Activated naive CD4-positive, alpha-beta T cell treated with anti-CD3 and anti-CD28 coated beads for 36 hours (primary cell): ENCODE measurements at regions not wholly inside any gene's neighbourhood (a gene's known extent, or its start where the extent isn't known, plus 50 kb on each side); places are given as distances from the start of the nearest gene placed in this dataset.
A peak's percentile ranks its signal among the peaks of the same experiment; 100 is the strongest.

Experiments
- CTCF ChIA-PET: fragments of 350-600 bp; sonication (Branson Sonifier 250); formaldehyde crosslinking; loops from one replicate; lab custom pipeline; 2021; ENCODE audit warnings: antibody characterized with exemption; lab: Charles Lee
- DNase-seq: peaks from one replicate; pipeline ENCODE4 v3.0.0-alpha.2; 2020
- H3K27ac Mint-ChIP-seq: one replicate; pipeline ENCODE4 v1.8.0; 2021; ENCODE audit warnings: mild to moderate bottlenecking, mixed read lengths
- H3K27me3 Mint-ChIP-seq: one replicate; pipeline ENCODE4 v1.8.0; 2021; ENCODE audit warnings: low read depth, mixed read lengths
- H3K36me3 Mint-ChIP-seq: one replicate; pipeline ENCODE4 v1.8.0; 2021; ENCODE audit warnings: low read depth, mixed read lengths
- H3K4me1 Mint-ChIP-seq: one replicate; pipeline ENCODE4 v1.8.0; 2021; ENCODE audit warnings: low read depth, mixed read lengths
- H3K4me3 Mint-ChIP-seq: one replicate; pipeline ENCODE4 v1.8.0; 2021; ENCODE audit warnings: mild to moderate bottlenecking, moderate library complexity, mixed read lengths
- H3K9me3 Mint-ChIP-seq: one replicate; pipeline ENCODE4 v1.8.0; 2021; ENCODE audit warnings: mixed read lengths
- intact Hi-C: fragments of 100-400 bp; cut with micrococcal nuclease; formaldehyde crosslinking; loops from one replicate; pipeline ENCODE4 v1.15.1; 2023

GRCh38 chr7:72524037-72524436, 111.9 kb upstream of the CALN1 start:
- CTCF ChIA-PET = no interaction called here
- H3K36me3 Mint-ChIP-seq = no peaks in the 10 kb centered on the region
- no peaks in the 10 kb centered on the region for H3K9me3 Mint-ChIP-seq
- no peaks in the 10 kb centered on the region for H3K4me1 Mint-ChIP-seq
- no peak overlapping the region for H3K27ac Mint-ChIP-seq
- intact Hi-C loops = no loop called here
- H3K27me3 Mint-ChIP-seq = no peaks in the 10 kb centered on the region
- no peak for DNase-seq
- no peak overlapping the region for H3K4me3 Mint-ChIP-seq

GRCh38 chr7:72504061-72504706, 92.0 kb upstream of the CALN1 start:
- CTCF ChIA-PET = no interaction called here
- DNase-seq = no peak
- no peaks in the 10 kb centered on the region for H3K36me3 Mint-ChIP-seq
- H3K4me3 Mint-ChIP-seq = no peak overlapping the region
- H3K9me3 Mint-ChIP-seq = no peaks in the 10 kb centered on the region
- no peaks in the 10 kb centered on the region for H3K27me3 Mint-ChIP-seq
- H3K27ac Mint-ChIP-seq = no peak overlapping the region
- intact Hi-C loops = no loop called here
- no peaks in the 10 kb centered on the region for H3K4me1 Mint-ChIP-seq

- Mint-ChIP-seq H3K27me3 (no peaks in the 10 kb centered on the region), H3K4me3 (no peak overlapping the region), H3K27ac (no peak overlapping the region), H3K9me3 (no peaks in the 10 kb centered on the region), H3K36me3 (no peaks in the 10 kb centered on the region), H3K4me1 (no peaks in the 10 kb centered on the region)
- no peak for DNase-seq
- intact Hi-C loops = no loop called here
- CTCF ChIA-PET = interaction anchor here (0.6 kb wide), 1 partner anchor 46 kb away, joined by 7 read pairs; no protein-coding TSS in a partner anchor
These were observed 91.5 kb upstream of the CALN1 start for GRCh38 chr7:72503644-72504043.

- no peaks in the 10 kb centered on the region for H3K36me3 Mint-ChIP-seq
- intact Hi-C loops = loop anchor here (5.0 to 10.0 kb wide), 2 partner anchors 310 to 743 kb away; no protein-coding TSS in a partner anchor
- H3K27me3 Mint-ChIP-seq = no peaks in the 10 kb centered on the region
- CTCF ChIA-PET = interaction anchor here (0.6 to 1.5 kb wide), 7 partner anchors 11 to 742 kb away, joined by 3 to 6 read pairs (median 3); no protein-coding TSS in a partner anchor
- no peak for DNase-seq
- H3K4me1 Mint-ChIP-seq = no peaks in the 10 kb centered on the region
- no peak overlapping the region for H3K27ac Mint-ChIP-seq
- H3K9me3 Mint-ChIP-seq = peaks cover 13% of the 10 kb centered on the region
- H3K4me3 Mint-ChIP-seq = no peak overlapping the region
These were observed 82.7 kb upstream of the CALN1 start for GRCh38 chr7:72494807-72495206.

GRCh38 chr7:72493850-72494661, 81.9 kb upstream of the CALN1 start:
- Mint-ChIP-seq H3K36me3 (no peaks in the 10 kb centered on the region), H3K4me1 (no peaks in the 10 kb centered on the region), H3K9me3 (peaks cover 13% of the 10 kb centered on the region), H3K27me3 (no peaks in the 10 kb centered on the region), H3K4me3 (no peak overlapping the region), H3K27ac (no peak overlapping the region)
- peak; percentile 77 for DNase-seq
- CTCF ChIA-PET = interaction anchor here (0.6 to 1.5 kb wide), 9 partner anchors 10 to 742 kb away, joined by 3 to 6 read pairs (median 3); no protein-coding TSS in a partner anchor
- intact Hi-C loops = loop anchor here (5.0 to 10.0 kb wide), 2 partner anchors 309 to 742 kb away; no protein-coding TSS in a partner anchor

- H3K27ac Mint-ChIP-seq = no peak overlapping the region
- peaks cover 7% of the 10 kb centered on the region for H3K9me3 Mint-ChIP-seq
- DNase-seq = no peak
- H3K36me3 Mint-ChIP-seq = no peaks in the 10 kb centered on the region
- CTCF ChIA-PET = interaction anchor here (0.6 kb wide), 1 partner anchor 293 kb away, joined by 3 read pairs; no protein-coding TSS in a partner anchor
- H3K4me3 Mint-ChIP-seq = no peak overlapping the region
- intact Hi-C loops = loop anchor here (5.0 to 10.0 kb wide), 2 partner anchors 308 to 740 kb away; no protein-coding TSS in a partner anchor
- H3K27me3 Mint-ChIP-seq = no peaks in the 10 kb centered on the region
- H3K4me1 Mint-ChIP-seq = no peaks in the 10 kb centered on the region
These were observed 80.4 kb upstream of the CALN1 start for GRCh38 chr7:72492461-72493065.

- no peaks in the 10 kb centered on the region for H3K36me3 Mint-ChIP-seq
- no peak overlapping the region for H3K27ac Mint-ChIP-seq
- DNase-seq = no peak
- intact Hi-C loops = loop anchor here (5.0 to 10.0 kb wide), 2 partner anchors 306 to 738 kb away; no protein-coding TSS in a partner anchor
- CTCF ChIA-PET = no interaction called here
- H3K4me1 Mint-ChIP-seq = no peaks in the 10 kb centered on the region
- no peak overlapping the region for H3K4me3 Mint-ChIP-seq
- H3K9me3 Mint-ChIP-seq = peaks cover 5% of the 10 kb centered on the region
- H3K27me3 Mint-ChIP-seq = no peaks in the 10 kb centered on the region
These were observed 78.2 kb upstream of the CALN1 start for GRCh38 chr7:72490301-72490700.

- no peaks in the 10 kb centered on the region for H3K4me1 Mint-ChIP-seq
- no peaks in the 10 kb centered on the region for H3K36me3 Mint-ChIP-seq
- H3K27ac Mint-ChIP-seq = no peak overlapping the region
- no peak overlapping the region for H3K4me3 Mint-ChIP-seq
- intact Hi-C loops = no loop called here
- DNase-seq = no peak
- H3K27me3 Mint-ChIP-seq = peaks cover 2% of the 10 kb centered on the region
- CTCF ChIA-PET = no interaction called here
- H3K9me3 Mint-ChIP-seq = peaks cover 4% of the 10 kb centered on the region
These were observed 69.8 kb upstream of the CALN1 start for GRCh38 chr7:72481934-72482333.

GRCh38 chr7:72476608-72477305, 64.6 kb upstream of the CALN1 start:
- Mint-ChIP-seq H3K9me3 (peaks cover 4% of the 10 kb centered on the region), H3K27me3 (no peaks in the 10 kb centered on the region), H3K4me3 (no peak overlapping the region), H3K36me3 (no peaks in the 10 kb centered on the region), H3K4me1 (no peaks in the 10 kb centered on the region), H3K27ac (no peak overlapping the region)
- CTCF ChIA-PET = interaction anchor here (0.5 to 1.2 kb wide), 3 partner anchors 17 to 309 kb away, joined by 3 read pairs; no protein-coding TSS in a partner anchor
- intact Hi-C loops = no loop called here
- no peak for DNase-seq

- CTCF ChIA-PET = no interaction called here
- no peaks in the 10 kb centered on the region for H3K36me3 Mint-ChIP-seq
- H3K4me3 Mint-ChIP-seq = no peak overlapping the region
- intact Hi-C loops = no loop called here
- peaks cover 2% of the 10 kb centered on the region for H3K9me3 Mint-ChIP-seq
- H3K4me1 Mint-ChIP-seq = no peaks in the 10 kb centered on the region
- no peak overlapping the region for H3K27ac Mint-ChIP-seq
- H3K27me3 Mint-ChIP-seq = no peaks in the 10 kb centered on the region
- no peak for DNase-seq
These were observed 55.1 kb upstream of the CALN1 start for GRCh38 chr7:72467237-72467636.

GRCh38 chr7:72466797-72467196, 54.7 kb upstream of the CALN1 start:
- Mint-ChIP-seq H3K27ac (no peak overlapping the region), H3K9me3 (peaks cover 2% of the 10 kb centered on the region), H3K27me3 (no peaks in the 10 kb centered on the region), H3K4me1 (no peaks in the 10 kb centered on the region), H3K36me3 (no peaks in the 10 kb centered on the region), H3K4me3 (no peak overlapping the region)
- CTCF ChIA-PET = no interaction called here
- no peak for DNase-seq
- intact Hi-C loops = no loop called here

GRCh38 chr7:72465521-72465920, 53.4 kb upstream of the CALN1 start:
- CTCF ChIA-PET = no interaction called here
- no peaks in the 10 kb centered on the region for H3K4me1 Mint-ChIP-seq
- H3K36me3 Mint-ChIP-seq = no peaks in the 10 kb centered on the region
- no peak overlapping the region for H3K4me3 Mint-ChIP-seq
- intact Hi-C loops = no loop called here
- peaks cover 4% of the 10 kb centered on the region for H3K9me3 Mint-ChIP-seq
- no peak for DNase-seq
- H3K27me3 Mint-ChIP-seq = no peaks in the 10 kb centered on the region
- H3K27ac Mint-ChIP-seq = no peak overlapping the region
